Right lobe of liver (tissue), 4 donors: ENCODE measurements at regions not wholly inside any gene's neighbourhood (a gene's known extent, or its start where the extent isn't known, plus 50 kb on each side); places are given as distances from the start of the nearest gene placed in this dataset.

Experiments
- CTCF ChIP-seq, 4 donors: fragments of 200-600 bp in 3 of 4; fragments of 450-650 bp in 1 of 4; IDR thresholded peaks; one replicate each; pipeline versions ENCODE4 v1.5.1 to v1.8.0; 2016 to 2022; ENCODE audit warnings: antibody characterized with exemption in 4 of 4, mild to moderate bottlenecking in 2 of 4
- POLR2A ChIP-seq: fragments of 450-650 bp; IDR thresholded peaks from one replicate; pipeline ENCODE4 v1.6.1; 2017; ENCODE audit warnings: antibody characterized with exemption, mild to moderate bottlenecking
- donor health status: DM: no; HTN: no; CAD: no.
- donor health status: DM: no; HTN: no; CAD: no.
- donor health status: DM: no; HTN: yes; CAD: no.

DNA sequence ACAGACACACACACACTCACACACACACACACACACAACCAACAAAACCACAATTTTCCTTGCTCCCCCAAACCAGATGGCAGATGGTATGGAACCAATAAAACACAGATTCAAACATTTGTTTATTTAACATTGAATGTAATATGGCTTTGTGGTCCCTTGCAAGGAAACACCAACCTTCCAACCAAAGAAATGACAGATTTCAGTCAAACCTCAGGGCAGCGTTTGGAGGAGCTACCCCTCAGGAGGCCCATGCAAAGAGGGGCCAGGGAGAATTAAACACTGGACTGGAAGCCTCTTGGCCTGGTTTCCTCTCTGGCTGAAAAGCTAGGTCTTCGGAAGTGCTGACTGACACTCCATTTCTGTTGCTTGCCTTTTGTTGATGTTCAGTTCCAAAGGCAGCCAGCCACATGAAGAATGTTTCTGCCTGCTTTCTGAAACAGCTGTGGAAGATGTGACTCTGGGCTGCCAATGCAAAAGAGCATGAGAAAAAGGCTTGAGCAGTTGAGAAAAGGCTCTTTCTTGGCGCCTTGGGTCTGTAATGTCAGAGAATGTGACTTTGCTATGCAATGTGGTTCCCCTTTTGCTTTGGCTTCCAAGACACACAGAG lies 296.1 kb downstream of the RPLP1 start:
- no peak for TF ChIP-seq CTCF (IDR thresholded peaks at IDR 0.05)
- TF ChIP-seq POLR2A, result no peak
